Endothelial cell (in vitro differentiated cells): ENCODE measurements at regions not wholly inside any gene's neighbourhood (a gene's known extent, or its start where the extent isn't known, plus 50 kb on each side); places are given as distances from the start of the nearest gene placed in this dataset.

ENCODE experiments used
- DNase-seq: peaks from one replicate; pipeline ENCODE4 v3.0.0; 2021; ENCODE audit warnings: low spot score
- H3K27ac Mint-ChIP-seq: one replicate; pipeline ENCODE4 v1.8.0; 2021; ENCODE audit warnings: mixed read lengths, inconsistent platforms; ENCODE audit not compliant: unreplicated experiment
- H3K27me3 Mint-ChIP-seq: one replicate; pipeline ENCODE4 v1.8.0; 2021; ENCODE audit warnings: mild to moderate bottlenecking, moderate library complexity, mixed read lengths, inconsistent platforms; ENCODE audit not compliant: unreplicated experiment
- H3K36me3 Mint-ChIP-seq: one replicate; pipeline ENCODE4 v1.8.0; 2021; ENCODE audit warnings: mild to moderate bottlenecking, low read depth, mixed read lengths, inconsistent platforms; ENCODE audit not compliant: unreplicated experiment
- H3K4me1 Mint-ChIP-seq: one replicate; pipeline ENCODE4 v1.8.0; 2021; ENCODE audit warnings: mild to moderate bottlenecking, mixed read lengths, inconsistent platforms; ENCODE audit not compliant: unreplicated experiment
- H3K4me3 Mint-ChIP-seq: one replicate; pipeline ENCODE4 v1.8.0; 2021; ENCODE audit warnings: mild to moderate bottlenecking, mixed read lengths, inconsistent platforms; ENCODE audit not compliant: unreplicated experiment
- H3K9me3 Mint-ChIP-seq: one replicate; pipeline ENCODE4 v1.8.0; 2021; ENCODE audit warnings: mixed read lengths, inconsistent platforms; ENCODE audit not compliant: unreplicated experiment
- CTCF ChIP-seq: fragments of 200-600 bp; sonication (generic); IDR thresholded peaks from one replicate; pipeline ENCODE4 v1.5.0; 2021; ENCODE audit warnings: antibody characterized with exemption; ENCODE audit not compliant: unreplicated experiment

GRCh38 chr13:22220151-22221135, 549.6 kb downstream of the FGF9 start:
- H3K27ac Mint-ChIP-seq = no peak overlapping the region
- DNase-seq = no peak
- no peaks in the 10 kb centered on the region for H3K36me3 Mint-ChIP-seq
- no peaks in the 10 kb centered on the region for H3K4me1 Mint-ChIP-seq
- H3K4me3 Mint-ChIP-seq = no peak overlapping the region
- no peaks in the 10 kb centered on the region for H3K27me3 Mint-ChIP-seq
- H3K9me3 Mint-ChIP-seq = no peaks in the 10 kb centered on the region
- no peak for TF ChIP-seq CTCF

- no peak overlapping the region for H3K4me3 Mint-ChIP-seq
- no peaks in the 10 kb centered on the region for H3K4me1 Mint-ChIP-seq
- H3K27ac Mint-ChIP-seq = no peak overlapping the region
- no peaks in the 10 kb centered on the region for H3K9me3 Mint-ChIP-seq
- H3K27me3 Mint-ChIP-seq = peaks cover 5% of the 10 kb centered on the region
- TF ChIP-seq CTCF = no peak
- DNase-seq = no peak
- no peaks in the 10 kb centered on the region for H3K36me3 Mint-ChIP-seq
Measured at GRCh38 chr13:22223411-22223810, 552.5 kb downstream of the FGF9 start.

- no peak overlapping the region for H3K27ac Mint-ChIP-seq
- no peak for DNase-seq
- H3K36me3 Mint-ChIP-seq = no peaks in the 10 kb centered on the region
- H3K27me3 Mint-ChIP-seq = peaks cover 5% of the 10 kb centered on the region
- no peak overlapping the region for H3K4me3 Mint-ChIP-seq
- TF ChIP-seq CTCF = no peak
- no peaks in the 10 kb centered on the region for H3K4me1 Mint-ChIP-seq
- no peaks in the 10 kb centered on the region for H3K9me3 Mint-ChIP-seq
Measured at GRCh38 chr13:22226086-22226485, 555.2 kb downstream of the FGF9 start.

- Mint-ChIP-seq H3K27me3 (peaks cover 5% of the 10 kb centered on the region), H3K36me3 (no peaks in the 10 kb centered on the region), H3K9me3 (no peaks in the 10 kb centered on the region), H3K27ac (no peak overlapping the region), H3K4me3 (no peak overlapping the region), H3K4me1 (no peaks in the 10 kb centered on the region)
- DNase-seq = no peak
- TF ChIP-seq CTCF = no peak
Measured at GRCh38 chr13:22227895-22228294, 557.0 kb downstream of the FGF9 start.

- Mint-ChIP-seq H3K9me3 (no peaks in the 10 kb centered on the region), H3K27me3 (peaks cover 5% of the 10 kb centered on the region), H3K27ac (no peak overlapping the region), H3K36me3 (no peaks in the 10 kb centered on the region), H3K4me3 (no peak overlapping the region), H3K4me1 (no peaks in the 10 kb centered on the region)
- DNase-seq = no peak
- TF ChIP-seq CTCF = no peak
Measured at GRCh38 chr13:22229916-22230315, 559.0 kb downstream of the FGF9 start.
